ENCODE measurements at regions not wholly inside any gene's neighbourhood (a gene's known extent, or its start where the extent isn't known, plus 50 kb on each side); places are given as distances from the start of the nearest gene placed in this dataset.

DNA sequence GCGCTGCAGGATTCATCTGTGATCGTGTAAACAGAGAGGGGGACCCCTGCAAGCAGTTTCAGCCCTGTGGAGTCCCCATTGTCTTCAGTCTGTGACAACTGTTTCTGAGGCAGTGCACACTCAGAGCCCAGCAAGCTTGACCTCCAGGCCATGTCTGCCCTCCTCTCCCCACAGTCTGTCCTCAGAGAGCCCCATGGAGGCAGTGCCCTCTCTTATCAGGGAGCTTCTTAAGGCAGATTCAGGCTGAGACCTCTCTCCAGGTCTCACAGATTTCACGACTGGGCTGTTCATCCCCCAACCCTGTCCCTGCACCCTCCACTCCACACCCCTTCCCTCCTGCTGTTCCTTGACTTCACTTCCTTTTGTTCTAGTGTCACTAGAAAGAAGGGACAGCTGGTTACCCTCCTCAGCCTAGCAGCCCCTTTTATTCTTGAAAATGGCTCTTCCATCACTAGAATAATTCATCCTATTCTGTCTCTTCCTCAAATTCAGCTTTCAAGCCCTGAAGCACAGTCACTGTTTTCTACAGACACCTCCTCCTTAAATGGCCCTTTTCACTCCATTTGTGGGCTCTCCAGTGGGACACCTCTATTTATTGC, 218.4 kb downstream of the MED10 start:
- DNase-seq = no peak

DNA sequence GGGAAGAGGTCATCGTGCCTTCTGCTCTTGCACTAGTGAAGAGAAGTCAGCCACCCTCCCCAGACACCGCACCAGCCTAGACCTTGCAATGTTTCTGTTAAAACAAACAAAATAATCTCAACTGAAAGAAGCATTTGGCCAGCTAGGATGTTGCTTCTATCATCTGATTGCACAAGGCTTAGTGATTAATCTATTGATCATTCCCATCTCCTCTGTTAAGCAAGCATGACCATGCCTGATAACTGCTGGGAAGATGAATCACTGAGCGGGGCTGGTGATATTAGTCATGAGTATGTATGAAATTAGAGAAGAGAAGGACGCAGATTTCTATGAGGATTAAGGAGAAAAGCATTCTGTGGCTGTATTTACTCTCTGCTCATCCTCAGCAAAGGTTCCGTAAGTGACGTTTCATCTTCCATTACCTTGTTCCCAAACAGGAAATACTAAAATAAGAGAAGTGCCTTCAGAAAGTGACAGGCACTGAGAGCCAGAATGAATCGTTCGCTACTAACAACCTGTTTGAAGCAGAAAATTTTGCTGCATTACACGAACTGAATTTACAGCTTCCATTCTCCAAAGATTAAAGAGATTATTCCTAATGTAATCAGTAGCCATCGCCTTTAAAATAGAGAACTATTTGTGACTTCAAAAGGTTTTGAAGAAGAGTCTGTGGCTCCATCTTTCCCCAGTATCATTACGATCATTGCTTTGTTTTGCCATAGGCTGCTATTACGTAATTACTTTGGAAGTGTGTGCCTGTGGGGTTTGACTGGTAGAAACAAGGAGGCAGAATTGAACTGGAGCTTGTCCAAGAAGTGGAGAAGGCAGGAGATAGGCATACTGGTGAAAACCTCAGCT, 219.1 kb downstream of the MED10 start:
- no peak for DNase-seq

- DNase-seq = no peak
Measured at GRCh38 chr5:6154216-6154615, 224.1 kb downstream of the MED10 start.

- DNase-seq = no peak
Measured at GRCh38 chr5:6146271-6146670, 232.1 kb downstream of the MED10 start.

GRCh38 chr5:6145616-6146237, 232.6 kb downstream of the MED10 start:
- no peak for DNase-seq

- DNase-seq = no peak
Measured at GRCh38 chr5:6143523-6143922, 234.8 kb downstream of the MED10 start.

DNA sequence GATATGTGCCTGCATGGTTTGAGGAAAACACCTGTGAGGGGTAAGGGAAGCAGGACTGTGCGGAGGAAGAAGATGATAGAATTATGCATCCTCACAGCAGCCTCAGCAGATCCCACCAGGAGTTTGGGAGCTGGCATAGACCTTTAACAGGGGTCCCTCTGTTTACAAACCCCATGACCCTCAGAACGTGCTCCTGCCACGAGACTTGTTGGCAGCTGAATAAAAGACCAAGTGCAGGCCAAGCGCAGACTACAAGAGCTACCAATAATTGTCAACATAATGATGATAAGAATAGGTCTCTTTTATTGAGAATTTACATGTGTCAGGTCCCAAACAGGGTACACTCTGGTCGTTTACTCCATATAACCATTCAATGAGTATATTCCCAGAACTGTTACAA, 236.0 kb downstream of the MED10 start:
- DNase-seq = no peak

DNA sequence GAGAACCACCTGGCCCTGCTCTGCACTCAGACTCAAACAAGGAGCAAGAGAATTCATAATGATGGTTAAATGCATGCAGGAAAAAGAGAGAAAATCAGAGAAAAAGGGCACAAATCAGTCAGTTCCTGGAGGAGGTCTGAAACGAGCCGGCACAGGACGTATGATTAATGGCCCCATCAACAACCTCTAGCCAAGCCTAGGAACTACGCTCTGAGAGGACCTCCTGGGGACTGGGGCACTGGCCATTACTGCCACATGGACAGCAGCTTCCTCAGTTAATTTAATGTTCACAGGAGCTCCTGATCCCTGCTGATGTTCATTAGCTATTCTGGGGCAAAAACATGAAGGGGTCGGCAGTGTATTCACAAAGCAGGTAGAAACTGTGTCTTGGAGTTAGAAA, 238.1 kb downstream of the MED10 start:
- no peak for DNase-seq

- DNase-seq = no peak
Measured at GRCh38 chr5:6135977-6136376, 242.4 kb downstream of the MED10 start.

DNA sequence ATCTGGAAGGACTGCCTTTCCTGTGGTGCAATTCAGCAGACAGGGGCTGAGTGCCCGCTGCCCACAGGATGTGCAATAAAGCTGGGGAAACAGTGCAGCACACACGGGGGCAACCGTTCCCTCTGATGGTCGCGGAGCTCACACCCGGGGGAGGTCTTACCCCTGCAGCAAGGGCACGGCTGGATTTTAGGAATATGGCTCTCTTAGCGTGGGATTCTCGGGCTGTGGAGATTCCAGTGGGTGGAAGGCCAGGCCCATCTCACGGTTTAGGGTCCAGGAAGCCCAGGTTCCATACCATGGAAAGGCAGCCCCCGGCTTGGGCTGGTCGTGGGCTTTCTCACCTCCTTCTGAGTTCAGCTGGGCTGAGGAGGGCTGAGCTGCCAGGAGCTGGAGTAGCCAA, 244.1 kb downstream of the MED10 start:
- no peak for DNase-seq

DNA sequence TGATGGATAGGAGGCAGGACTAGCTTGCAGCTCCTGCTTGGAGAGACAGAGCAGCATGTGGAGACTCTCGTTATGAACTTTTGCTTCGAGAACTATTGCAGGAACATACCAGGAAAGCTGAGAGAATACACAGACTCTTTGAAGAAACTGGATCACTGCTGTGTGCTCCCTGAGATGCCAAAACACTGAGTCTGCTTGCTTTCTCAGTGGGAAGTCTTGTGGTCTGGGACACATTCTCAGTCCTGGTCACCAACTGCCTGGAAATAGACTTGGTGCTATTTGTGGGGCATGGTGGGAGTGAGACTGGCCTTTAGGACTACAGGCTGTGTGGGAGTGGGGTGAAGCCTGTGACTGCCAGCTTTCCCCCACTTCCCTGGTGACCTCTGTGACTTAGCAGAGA, 252.6 kb downstream of the MED10 start:
- no peak for DNase-seq

GRCh38 chr5:6118691-6119090, 259.7 kb downstream of the MED10 start:
- DNase-seq = no peak

- DNase-seq = no peak
Measured at GRCh38 chr5:6117212-6117611, 261.1 kb downstream of the MED10 start.

DNA sequence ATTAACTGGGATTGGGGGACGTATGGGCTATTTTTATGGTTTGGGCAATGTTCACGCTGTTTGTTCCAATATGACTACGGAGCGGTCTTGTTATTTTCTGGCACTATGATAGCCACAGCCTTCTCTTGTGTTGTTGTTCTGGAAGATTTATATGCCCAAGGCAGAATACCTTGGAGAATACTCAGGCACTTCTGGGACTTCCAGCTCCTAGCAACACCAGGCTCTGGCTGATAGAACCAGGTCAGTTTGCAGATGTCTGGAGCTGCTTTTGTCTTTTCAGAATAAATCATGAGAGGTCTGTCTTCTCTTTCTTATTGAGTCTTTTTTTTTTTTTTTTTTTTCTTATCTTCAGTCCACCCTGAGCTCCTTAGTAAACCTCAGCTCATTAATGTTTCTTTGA, 262.5 kb downstream of the MED10 start:
- no peak for DNase-seq

DNA sequence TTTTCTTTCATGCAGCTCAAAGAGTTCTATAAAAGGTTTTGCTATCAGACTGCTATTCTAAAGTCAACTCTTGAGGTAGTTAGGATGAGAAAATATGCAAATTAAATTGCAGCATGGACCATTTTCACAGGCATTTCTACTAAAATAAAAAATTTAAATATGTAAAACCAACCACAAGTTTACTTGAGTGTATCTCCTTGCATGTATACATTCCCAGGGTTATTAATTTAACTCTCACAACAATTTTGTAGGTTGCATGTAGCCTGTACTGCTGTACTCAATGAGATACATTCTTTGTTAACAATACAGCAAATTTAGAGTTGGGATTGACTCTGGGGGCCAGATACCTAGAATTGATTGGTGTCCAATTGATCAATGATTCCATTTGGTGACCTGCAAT, 265.8 kb downstream of the MED10 start:
- no peak for DNase-seq

DNA sequence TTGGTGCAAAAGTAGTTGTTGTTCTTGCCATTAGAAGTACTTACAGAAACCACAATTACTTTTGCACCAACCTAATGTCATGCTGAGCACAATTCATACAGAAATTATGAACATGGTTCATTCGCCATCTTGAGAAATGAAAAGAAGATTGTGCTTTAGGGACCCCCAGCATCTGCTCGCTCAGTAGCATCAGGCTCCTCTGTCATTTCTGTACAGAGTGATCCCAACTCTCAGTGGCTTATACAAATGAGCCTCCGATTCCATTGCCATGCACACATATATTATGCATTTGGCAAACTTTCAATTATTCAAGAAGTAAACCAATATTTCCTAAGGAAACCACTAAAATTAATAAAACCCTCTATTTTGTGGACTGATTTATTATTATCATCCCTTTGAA, 266.2 kb downstream of the MED10 start:
- no peak for DNase-seq

GRCh38 chr5:6111131-6111530, 267.2 kb downstream of the MED10 start:
- no peak for DNase-seq

- DNase-seq = no peak
Measured at GRCh38 chr5:6110441-6111005, 267.8 kb downstream of the MED10 start.

DNA sequence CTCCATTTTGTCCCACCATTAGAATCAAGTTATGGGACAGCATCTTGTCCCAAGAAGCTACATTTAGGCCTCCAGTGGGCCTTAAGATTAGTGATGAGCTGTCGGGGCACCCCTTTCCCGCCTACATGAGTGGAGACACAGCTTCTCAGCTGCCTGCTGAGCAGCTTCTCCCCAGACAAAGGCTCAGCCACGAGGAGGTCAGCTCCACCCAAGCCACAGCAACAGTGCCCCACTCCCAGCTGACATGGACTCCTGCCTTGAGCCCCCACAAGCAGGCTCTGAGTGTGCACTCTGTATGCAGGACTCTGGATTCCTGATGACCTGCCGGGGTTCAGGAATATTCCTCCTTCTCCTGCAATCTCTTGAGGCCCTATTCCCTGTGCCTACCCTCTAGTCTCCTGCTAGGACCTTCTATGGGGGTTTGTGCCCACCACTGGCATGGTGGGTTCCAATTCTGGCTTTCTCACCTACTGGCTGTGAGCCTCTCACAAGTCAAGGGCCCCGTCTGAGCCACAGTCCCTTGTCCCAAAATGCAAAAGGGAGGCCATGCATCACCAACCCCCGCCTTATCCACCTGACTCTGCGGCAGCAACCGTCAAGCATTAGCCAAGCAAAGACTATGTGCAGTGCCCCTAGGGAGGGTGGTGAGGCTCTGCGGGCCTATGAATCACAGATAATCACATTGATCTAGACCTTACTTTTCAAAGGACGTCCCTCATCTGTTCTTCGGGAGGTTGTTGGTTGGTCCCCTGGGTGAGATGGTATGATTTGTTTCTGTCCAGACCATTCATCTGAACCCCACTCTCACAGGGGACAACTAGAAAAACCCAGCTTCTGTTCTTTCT, 269.1 kb downstream of the MED10 start:
- no peak for DNase-seq

GRCh38 chr5:6108540-6108848, 269.9 kb downstream of the MED10 start:
- DNase-seq = no peak

DNA sequence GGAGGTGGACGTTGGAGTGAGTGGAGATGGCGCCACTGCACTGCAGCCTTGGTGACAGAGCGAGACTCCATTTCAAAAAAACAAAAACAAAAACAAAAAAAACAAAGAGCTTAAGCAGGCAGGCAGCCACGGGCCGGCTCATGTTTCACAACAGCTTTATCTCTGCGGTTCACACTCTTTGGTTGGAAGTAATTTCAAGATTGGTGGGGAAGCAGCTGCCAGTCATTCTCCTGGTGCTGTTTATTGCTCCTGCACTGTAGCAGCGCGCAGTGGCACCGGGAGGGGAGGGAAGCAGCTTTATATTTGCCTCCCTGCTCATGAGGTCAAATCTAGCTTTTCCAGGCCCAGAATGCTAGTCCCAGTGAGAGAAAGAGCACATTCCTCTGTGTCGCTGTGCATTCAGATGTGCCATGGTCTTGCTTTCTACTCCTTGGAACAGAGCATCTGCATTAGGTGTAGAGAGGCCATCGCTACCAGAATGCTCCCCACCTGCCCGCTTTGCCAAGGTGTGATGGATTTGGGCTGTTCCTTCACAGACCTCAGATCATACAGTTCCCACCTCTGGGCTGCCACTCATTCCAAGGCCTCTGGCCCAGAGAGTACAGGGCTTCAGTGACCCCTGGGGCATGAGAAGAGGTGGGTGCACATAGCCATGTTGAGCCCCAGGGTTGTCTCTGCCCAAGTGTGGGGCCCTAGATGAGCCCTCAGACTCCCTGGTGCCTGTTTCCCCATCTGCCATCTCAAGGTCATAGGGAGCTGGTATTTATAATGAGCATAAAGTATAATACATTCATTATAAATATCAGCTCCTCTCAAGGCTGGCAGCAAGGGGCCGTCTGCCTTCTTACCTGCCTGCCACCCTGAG, 270.4 kb downstream of the MED10 start:
- no peak for DNase-seq

DNA sequence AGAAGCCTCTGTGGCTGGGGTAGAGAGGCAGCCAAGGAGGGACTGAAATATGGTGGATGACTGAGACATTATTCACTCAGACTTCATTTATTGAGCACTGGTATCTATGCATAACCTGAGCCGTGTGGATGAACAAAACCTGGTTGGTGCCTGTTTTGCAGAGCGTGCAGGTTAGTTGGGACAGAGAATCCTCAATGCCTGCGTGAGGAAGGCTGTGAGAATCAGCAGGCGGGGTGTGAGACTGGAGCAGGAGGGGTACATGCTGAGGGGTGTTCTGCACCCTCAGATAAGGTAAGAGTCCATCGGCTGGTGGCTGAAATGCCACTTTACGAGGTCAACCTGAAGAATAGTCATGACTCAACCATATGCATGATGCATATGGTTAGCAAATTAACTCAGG, 271.6 kb downstream of the MED10 start:
- no peak for DNase-seq

All from CD4-positive, alpha-beta T cell treated with Interleukin-12 subunit alpha and Interleukin-12 subunit beta, for 1 hour (primary cell).